ENCODE measurements at regions not wholly inside any gene's neighbourhood (a gene's known extent, or its start where the extent isn't known, plus 50 kb on each side); places are given as distances from the start of the nearest gene placed in this dataset.

DNA sequence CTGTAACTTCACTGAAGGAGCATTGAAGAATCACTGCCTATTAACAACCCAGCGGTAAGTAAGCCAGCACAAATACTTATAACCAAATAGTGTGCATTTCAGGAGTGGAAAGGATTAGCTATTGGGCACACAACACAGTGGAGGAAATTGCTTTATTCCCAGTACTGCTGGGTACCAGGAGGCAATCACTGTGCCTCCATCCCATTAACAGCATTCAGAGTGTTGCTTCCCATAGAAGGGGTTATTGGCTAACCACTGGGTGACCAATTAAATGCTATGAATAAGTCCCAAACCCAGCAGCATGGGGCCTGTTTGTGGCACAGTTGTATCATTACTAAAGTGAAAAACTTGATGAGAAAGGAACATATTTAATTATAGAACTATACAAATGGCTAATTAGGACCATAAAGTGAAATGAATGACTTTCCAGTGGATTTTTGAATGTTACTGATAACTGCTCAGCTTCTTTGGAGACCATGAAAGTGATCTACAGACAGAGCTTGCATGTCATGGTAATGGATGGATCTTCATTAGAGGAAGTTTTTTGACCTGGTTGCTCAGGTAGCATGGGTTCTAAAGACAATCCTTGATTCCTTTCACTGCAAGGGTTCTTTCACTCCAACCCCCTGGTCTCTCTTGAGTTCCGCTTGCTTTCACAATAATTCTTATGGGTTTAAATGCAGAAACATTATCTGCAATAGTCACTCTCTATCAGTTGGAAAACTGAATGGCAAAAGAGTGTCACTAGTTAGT, 413.3 kb upstream of the RORB start:
- TF ChIP-seq CTCF (IDR thresholded peaks at IDR 0.05) = no peak
- no peak for TF ChIP-seq EZH2 (IDR thresholded peaks at IDR 0.05; ENCODE audit: borderline replicate concordance, insufficient read depth, low read depth, low read length, poor library complexity, severe bottlenecking)
